ENCODE measurements at regions not wholly inside any gene's neighbourhood (a gene's known extent, or its start where the extent isn't known, plus 50 kb on each side); places are given as distances from the start of the nearest gene placed in this dataset.

- H3K27ac ChIP-seq (ENCODE audit: insufficient read depth, low read depth, low read length, poor library complexity, severe bottlenecking), result no peak overlapping the region
- H3K27me3 ChIP-seq (ENCODE audit: control insufficient read depth, insufficient read depth, low read length, poor library complexity, severe bottlenecking), result no peaks in the 10 kb centered on the region
- no peaks in the 10 kb centered on the region for H3K36me3 ChIP-seq (ENCODE audit: control insufficient read depth, insufficient read depth, low read length)
- H3K4me3 ChIP-seq (ENCODE audit: insufficient read depth, low read depth, low read length), result no peak overlapping the region
- H3K4me1 ChIP-seq (ENCODE audit: control insufficient read depth, insufficient read depth, low read length), result peaks cover 7% of the 10 kb centered on the region
- no peaks in the 10 kb centered on the region for H3K9me3 ChIP-seq (ENCODE audit: control insufficient read depth, low read length)
- 81 to 87% methylated on average over 2 of the region's 2 CpGs for WGBS, 2 experiments
These were observed 312.8 kb upstream of the NFE2L3 start for GRCh38 chr7:25839084-25839769.

- Histone ChIP-seq H3K4me3 (ENCODE audit: insufficient read depth, low read depth, low read length) (no peak overlapping the region), H3K4me1 (ENCODE audit: control insufficient read depth, insufficient read depth, low read length) (peaks cover 7% of the 10 kb centered on the region), H3K36me3 (ENCODE audit: control insufficient read depth, insufficient read depth, low read length) (no peaks in the 10 kb centered on the region), H3K27ac (ENCODE audit: insufficient read depth, low read depth, low read length, poor library complexity, severe bottlenecking) (no peak overlapping the region), H3K9me3 (ENCODE audit: control insufficient read depth, low read length) (no peaks in the 10 kb centered on the region), H3K27me3 (ENCODE audit: control insufficient read depth, insufficient read depth, low read length, poor library complexity, severe bottlenecking) (no peaks in the 10 kb centered on the region)
- WGBS, 2 experiments, result 93 to 97% methylated on average over 4 to 5 of the region's 5 CpGs
These were observed 311.7 kb upstream of the NFE2L3 start for GRCh38 chr7:25840209-25840792.

- Histone ChIP-seq H3K27me3 (ENCODE audit: control insufficient read depth, insufficient read depth, low read length, poor library complexity, severe bottlenecking) (no peaks in the 10 kb centered on the region), H3K4me1 (ENCODE audit: control insufficient read depth, insufficient read depth, low read length) (peaks cover 7% of the 10 kb centered on the region), H3K9me3 (ENCODE audit: control insufficient read depth, low read length) (no peaks in the 10 kb centered on the region), H3K36me3 (ENCODE audit: control insufficient read depth, insufficient read depth, low read length) (no peaks in the 10 kb centered on the region), H3K4me3 (ENCODE audit: insufficient read depth, low read depth, low read length) (no peak overlapping the region), H3K27ac (ENCODE audit: insufficient read depth, low read depth, low read length, poor library complexity, severe bottlenecking) (no peak overlapping the region)
- 90 to 91% methylated on average over 3 of the region's 3 CpGs for WGBS, 2 experiments
These were observed 310.4 kb upstream of the NFE2L3 start for GRCh38 chr7:25841575-25841974.

- Histone ChIP-seq H3K4me3 (ENCODE audit: insufficient read depth, low read depth, low read length) (no peak overlapping the region), H3K4me1 (ENCODE audit: control insufficient read depth, insufficient read depth, low read length) (peaks cover 7% of the 10 kb centered on the region), H3K36me3 (ENCODE audit: control insufficient read depth, insufficient read depth, low read length) (no peaks in the 10 kb centered on the region), H3K9me3 (ENCODE audit: control insufficient read depth, low read length) (no peaks in the 10 kb centered on the region), H3K27ac (ENCODE audit: insufficient read depth, low read depth, low read length, poor library complexity, severe bottlenecking) (no peak overlapping the region), H3K27me3 (ENCODE audit: control insufficient read depth, insufficient read depth, low read length, poor library complexity, severe bottlenecking) (no peaks in the 10 kb centered on the region)
- WGBS, 2 experiments, result 72 to 85% methylated on average over 5 of the region's 5 CpGs
These were observed 309.7 kb upstream of the NFE2L3 start for GRCh38 chr7:25842201-25842733.

- WGBS, 2 experiments, result 85 to 92% methylated on average over 4 of the region's 4 CpGs
- peaks cover 7% of the 10 kb centered on the region for H3K4me1 ChIP-seq (ENCODE audit: control insufficient read depth, insufficient read depth, low read length)
- H3K27me3 ChIP-seq (ENCODE audit: control insufficient read depth, insufficient read depth, low read length, poor library complexity, severe bottlenecking), result no peaks in the 10 kb centered on the region
- no peak overlapping the region for H3K27ac ChIP-seq (ENCODE audit: insufficient read depth, low read depth, low read length, poor library complexity, severe bottlenecking)
- no peak overlapping the region for H3K4me3 ChIP-seq (ENCODE audit: insufficient read depth, low read depth, low read length)
- no peaks in the 10 kb centered on the region for H3K9me3 ChIP-seq (ENCODE audit: control insufficient read depth, low read length)
- no peaks in the 10 kb centered on the region for H3K36me3 ChIP-seq (ENCODE audit: control insufficient read depth, insufficient read depth, low read length)
These were observed 308.5 kb upstream of the NFE2L3 start for GRCh38 chr7:25843467-25843866.

GRCh38 chr7:25844102-25844870 is 307.7 kb upstream of the NFE2L3 start:
- Histone ChIP-seq H3K9me3 (ENCODE audit: control insufficient read depth, low read length) (no peaks in the 10 kb centered on the region), H3K36me3 (ENCODE audit: control insufficient read depth, insufficient read depth, low read length) (no peaks in the 10 kb centered on the region), H3K4me1 (ENCODE audit: control insufficient read depth, insufficient read depth, low read length) (peaks cover 9% of the 10 kb centered on the region), H3K27me3 (ENCODE audit: control insufficient read depth, insufficient read depth, low read length, poor library complexity, severe bottlenecking) (no peaks in the 10 kb centered on the region), H3K27ac (ENCODE audit: insufficient read depth, low read depth, low read length, poor library complexity, severe bottlenecking) (no peak overlapping the region), H3K4me3 (ENCODE audit: insufficient read depth, low read depth, low read length) (no peak overlapping the region)
- 94 to 98% methylated on average over 4 to 5 of the region's 6 CpGs for WGBS, 2 experiments

GRCh38 chr7:25845464-25845863 is 306.5 kb upstream of the NFE2L3 start:
- WGBS, 2 experiments, result 92 to 97% methylated on average over 5 of the region's 5 CpGs
- Histone ChIP-seq H3K9me3 (ENCODE audit: control insufficient read depth, low read length) (no peaks in the 10 kb centered on the region), H3K4me3 (ENCODE audit: insufficient read depth, low read depth, low read length) (no peak overlapping the region), H3K36me3 (ENCODE audit: control insufficient read depth, insufficient read depth, low read length) (no peaks in the 10 kb centered on the region), H3K27me3 (ENCODE audit: control insufficient read depth, insufficient read depth, low read length, poor library complexity, severe bottlenecking) (no peaks in the 10 kb centered on the region), H3K4me1 (ENCODE audit: control insufficient read depth, insufficient read depth, low read length) (peaks cover 15% of the 10 kb centered on the region), H3K27ac (ENCODE audit: insufficient read depth, low read depth, low read length, poor library complexity, severe bottlenecking) (no peak overlapping the region)

GRCh38 chr7:25846722-25847121 is 305.3 kb upstream of the NFE2L3 start:
- no peak overlapping the region for H3K4me3 ChIP-seq (ENCODE audit: insufficient read depth, low read depth, low read length)
- WGBS, 2 experiments, result 91% methylated on average over 5 of the region's 5 CpGs
- no peaks in the 10 kb centered on the region for H3K36me3 ChIP-seq (ENCODE audit: control insufficient read depth, insufficient read depth, low read length)
- H3K4me1 ChIP-seq (ENCODE audit: control insufficient read depth, insufficient read depth, low read length), result peaks cover 17% of the 10 kb centered on the region
- no peaks in the 10 kb centered on the region for H3K9me3 ChIP-seq (ENCODE audit: control insufficient read depth, low read length)
- H3K27me3 ChIP-seq (ENCODE audit: control insufficient read depth, insufficient read depth, low read length, poor library complexity, severe bottlenecking), result peaks cover under 1% of the 10 kb centered on the region
- no peak overlapping the region for H3K27ac ChIP-seq (ENCODE audit: insufficient read depth, low read depth, low read length, poor library complexity, severe bottlenecking)

- Histone ChIP-seq H3K27me3 (ENCODE audit: control insufficient read depth, insufficient read depth, low read length, poor library complexity, severe bottlenecking) (peaks cover 8% of the 10 kb centered on the region), H3K9me3 (ENCODE audit: control insufficient read depth, low read length) (no peaks in the 10 kb centered on the region), H3K4me1 (ENCODE audit: control insufficient read depth, insufficient read depth, low read length) (peaks cover 15% of the 10 kb centered on the region), H3K27ac (ENCODE audit: insufficient read depth, low read depth, low read length, poor library complexity, severe bottlenecking) (no peak overlapping the region), H3K4me3 (ENCODE audit: insufficient read depth, low read depth, low read length) (no peak overlapping the region), H3K36me3 (ENCODE audit: control insufficient read depth, insufficient read depth, low read length) (no peaks in the 10 kb centered on the region)
- 86 to 93% methylated on average over 6 of the region's 6 CpGs for WGBS, 2 experiments
These were observed 304.5 kb upstream of the NFE2L3 start for GRCh38 chr7:25847336-25848070.
